NCI-H2196 treated with DMSO at 0.1 percent for 48 hours (cell line): ENCODE measurements at regions not wholly inside any gene's neighbourhood (a gene's known extent, or its start where the extent isn't known, plus 50 kb on each side); places are given as distances from the start of the nearest gene placed in this dataset.
"Not testable (repeated sequence)": the region's sequence is repeated elsewhere in the genome, so short reads cannot be mapped to it uniquely, and the experiment has no call there.

Experiments used
- DNase-seq: peaks from one replicate; lab custom pipeline; 2025; ENCODE audit not compliant: unreplicated experiment; lab: John Stamatoyannopoulos, UW

GRCh38 chr5:131107128-131107527 is 57.9 kb downstream of the HINT1 start:
- DNase-seq, result no peak

- DNase-seq, result no peak
Measured at GRCh38 chr5:131104169-131104808, 60.8 kb downstream of the HINT1 start.

- DNase-seq, result no peak
Measured at GRCh38 chr5:131096774-131097710, 68.0 kb downstream of the HINT1 start.

GRCh38 chr5:131095561-131095960 is 69.5 kb downstream of the HINT1 start:
- DNase-seq, result not testable (repeated sequence)

- no peak for DNase-seq
Measured at GRCh38 chr5:131084436-131084835, 80.6 kb downstream of the HINT1 start.

GRCh38 chr5:131081913-131082488 is 83.1 kb downstream of the HINT1 start:
- DNase-seq, result no peak

- DNase-seq, result no peak
Measured at GRCh38 chr5:131081374-131081773, 83.7 kb downstream of the HINT1 start.

GRCh38 chr5:131079232-131079631 is 85.8 kb downstream of the HINT1 start:
- no peak for DNase-seq

GRCh38 chr5:131068893-131069643 is 96.0 kb downstream of the HINT1 start:
- DNase-seq, result no peak

GRCh38 chr5:131068076-131068475 is 97.0 kb downstream of the HINT1 start:
- no peak for DNase-seq

GRCh38 chr5:131067636-131068035 is 97.4 kb downstream of the HINT1 start:
- no peak for DNase-seq

GRCh38 chr5:131064669-131065371 is 100.2 kb downstream of the HINT1 start:
- no peak for DNase-seq

- DNase-seq, result no peak
Measured at GRCh38 chr5:131042021-131042789, 122.9 kb downstream of the HINT1 start.

- DNase-seq, result no peak
Measured at GRCh38 chr5:131023498-131023865, 141.6 kb downstream of the HINT1 start.

GRCh38 chr5:131022811-131023497 is 142.1 kb downstream of the HINT1 start:
- DNase-seq, result no peak

- no peak for DNase-seq
Measured at GRCh38 chr5:131021646-131022045, 143.4 kb downstream of the HINT1 start.

- DNase-seq, result no peak
Measured at GRCh38 chr5:131019601-131020315, 145.3 kb downstream of the HINT1 start.

- no peak for DNase-seq
Measured at GRCh38 chr5:131019111-131019510, 145.9 kb downstream of the HINT1 start.

- no peak for DNase-seq
Measured at GRCh38 chr5:131008329-131008728, 156.7 kb downstream of the HINT1 start.
